Dermis microvascular lymphatic vessel endothelial cell (primary cell): ENCODE measurements at regions not wholly inside any gene's neighbourhood (a gene's known extent, or its start where the extent isn't known, plus 50 kb on each side); places are given as distances from the start of the nearest gene placed in this dataset.

Source experiments
- DNase-seq, 2 donors: peaks; one replicate each; pipeline versions ENCODE4 v3.0.0 to v3.0.0-alpha.2; 2010; ENCODE audit warnings: low read depth in 2 of 2

GRCh38 chr1:221823149-221823548, 81.3 kb upstream of the DUSP10 start:
- no peak for DNase-seq

- DNase-seq, result no peak
Measured at GRCh38 chr1:221822591-221822990, 80.7 kb upstream of the DUSP10 start.

GRCh38 chr1:221816899-221817298, 75.0 kb upstream of the DUSP10 start:
- no peak for DNase-seq

GRCh38 chr1:221815660-221816059, 73.8 kb upstream of the DUSP10 start:
- no peak for DNase-seq

GRCh38 chr1:221813887-221814286, 72.0 kb upstream of the DUSP10 start:
- DNase-seq, result no peak

GRCh38 chr1:221812905-221813597, 71.2 kb upstream of the DUSP10 start:
- no peak for DNase-seq

- no peak for DNase-seq
Measured at GRCh38 chr1:221812088-221812752, 70.3 kb upstream of the DUSP10 start.

GRCh38 chr1:221810406-221810805, 68.5 kb upstream of the DUSP10 start:
- DNase-seq, result peak in 1 of 2 donors; percentile 29

- DNase-seq, result no peak
Measured at GRCh38 chr1:221809091-221810029, 67.5 kb upstream of the DUSP10 start.

GRCh38 chr1:221806984-221807383, 65.1 kb upstream of the DUSP10 start:
- DNase-seq, result no peak

- DNase-seq, result no peak
Measured at GRCh38 chr1:221806236-221806635, 64.3 kb upstream of the DUSP10 start.

GRCh38 chr1:221805121-221805520, 63.2 kb upstream of the DUSP10 start:
- DNase-seq, result no peak

- DNase-seq, result no peak
Measured at GRCh38 chr1:221804303-221804702, 62.4 kb upstream of the DUSP10 start.

- DNase-seq, result peak in 1 of 2 donors; percentile 58
Measured at GRCh38 chr1:221801773-221802516, 60.1 kb upstream of the DUSP10 start.

GRCh38 chr1:221801251-221801661, 59.4 kb upstream of the DUSP10 start:
- DNase-seq, result no peak

- no peak for DNase-seq
Measured at GRCh38 chr1:221800831-221801230, 58.9 kb upstream of the DUSP10 start.

GRCh38 chr1:221797506-221797905, 55.6 kb upstream of the DUSP10 start:
- DNase-seq, result no peak

GRCh38 chr1:221796700-221797099, 54.8 kb upstream of the DUSP10 start:
- no peak for DNase-seq

GRCh38 chr1:221795380-221795779, 53.5 kb upstream of the DUSP10 start:
- no peak for DNase-seq

GRCh38 chr1:221794935-221795334, 53.0 kb upstream of the DUSP10 start:
- DNase-seq, result no peak

GRCh38 chr1:221794079-221794670, 52.3 kb upstream of the DUSP10 start:
- peak in 1 of 2 donors; percentile 24 for DNase-seq
